MCF 10A (cell line): ENCODE measurements at regions not wholly inside any gene's neighbourhood (a gene's known extent, or its start where the extent isn't known, plus 50 kb on each side); places are given as distances from the start of the nearest gene placed in this dataset.

Source experiments
- BruUV-seq: library from RNA; stranded (reverse); fragments of 400-500 nt; replicated peaks from 2 replicates; lab custom pipeline; 2021; lab: Mats Ljungman, UMichigan
- CTCF ChIA-PET: fragments of 300-600 bp; sonication (Branson Sonifier 250); formaldehyde crosslinking; extraction: SDS; loops from one replicate; lab custom pipeline; 2021; ENCODE audit warnings: antibody characterized with exemption, inconsistent platforms; lab: Yijun Ruan, JAX
- POLR2A ChIA-PET: fragments of 300-600, 350-650 bp; sonication (Branson Sonifier 250); formaldehyde crosslinking; extraction: SDS; loops from one replicate; lab custom pipeline; 2020; ENCODE audit warnings: antibody characterized with exemption, inconsistent platforms; lab: Yijun Ruan, JAX
- DNase-seq: peaks from one replicate; pipeline ENCODE4 v3.0.0-alpha.2; 2018; ENCODE audit not compliant: unreplicated experiment
- H3K27ac Mint-ChIP-seq: one replicate; pipeline ENCODE4 v1.8.0; 2022; ENCODE audit warnings: mild to moderate bottlenecking, low read depth, mixed read lengths; ENCODE audit not compliant: unreplicated experiment
- H3K27me3 Mint-ChIP-seq: one replicate; pipeline ENCODE4 v1.8.0; 2022; ENCODE audit warnings: mixed read lengths; ENCODE audit not compliant: insufficient read depth, unreplicated experiment
- H3K36me3 Mint-ChIP-seq: one replicate; pipeline ENCODE4 v1.8.0; 2022; ENCODE audit warnings: mild to moderate bottlenecking, moderate library complexity, mixed read lengths; ENCODE audit not compliant: insufficient read depth, unreplicated experiment
- H3K4me1 Mint-ChIP-seq: one replicate; pipeline ENCODE4 v1.8.0; 2022; ENCODE audit warnings: mixed read lengths; ENCODE audit not compliant: insufficient read depth, unreplicated experiment
- H3K4me3 Mint-ChIP-seq: one replicate; pipeline ENCODE4 v1.8.0; 2022; ENCODE audit warnings: mild to moderate bottlenecking, moderate library complexity, mixed read lengths; ENCODE audit not compliant: unreplicated experiment
- H3K9me3 Mint-ChIP-seq: one replicate; pipeline ENCODE4 v1.8.0; 2022; ENCODE audit warnings: mixed read lengths; ENCODE audit not compliant: unreplicated experiment
- intact Hi-C: fragments of 100-400 bp; cut with micrococcal nuclease; formaldehyde crosslinking; loops from 2 replicates; pipeline ENCODE4 v1.14.1; 2022
- TF ChIP-seq, protein P1 (sequence below): fragments of 200-600 bp; IDR thresholded peaks from one replicate; pipeline ENCODE4 v1.8.0; 2022; ENCODE audit warnings: antibody characterized with exemption, mild to moderate bottlenecking; ENCODE audit not compliant: unreplicated experiment

DNA sequence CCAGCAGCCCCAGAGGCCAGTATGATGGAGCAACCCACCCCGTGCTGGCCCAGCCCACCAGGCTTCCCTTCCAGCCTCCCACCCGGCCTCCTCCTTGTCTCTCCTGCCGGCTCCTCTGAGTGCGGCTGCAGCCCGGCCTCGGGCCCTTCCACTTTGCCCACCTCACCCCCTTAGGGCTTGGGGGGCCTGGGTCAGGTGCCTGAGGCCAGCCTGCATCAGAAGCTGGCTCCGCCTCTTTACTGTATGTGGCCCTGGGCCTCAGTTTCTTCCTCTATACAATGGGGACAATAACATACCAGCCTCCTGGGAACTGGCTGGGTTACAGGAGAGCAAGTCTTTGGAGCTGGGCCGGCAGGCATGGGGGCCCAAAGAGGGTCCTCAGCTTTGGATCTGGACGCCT, 221.1 kb upstream of the CIBAR2 start:
- Mint-ChIP-seq H3K27ac (no peak overlapping the region), H3K36me3 (peaks cover 4% of the 10 kb centered on the region), H3K9me3 (no peaks in the 10 kb centered on the region), H3K27me3 (no peaks in the 10 kb centered on the region), H3K4me3 (no peak overlapping the region), H3K4me1 (peaks cover 6% of the 10 kb centered on the region)
- no peak for DNase-seq
- CTCF ChIA-PET, result interaction anchor here (0.6 to 1.0 kb wide), 2 partner anchors 11 to 864 kb away, joined by 3 to 4 read pairs; no protein-coding TSS in a partner anchor
- intact Hi-C loops, result no loop called here
- no TSS peak for BruUV-seq
- POLR2A ChIA-PET, result no interaction called here
- TF ChIP-seq, protein P1, sequence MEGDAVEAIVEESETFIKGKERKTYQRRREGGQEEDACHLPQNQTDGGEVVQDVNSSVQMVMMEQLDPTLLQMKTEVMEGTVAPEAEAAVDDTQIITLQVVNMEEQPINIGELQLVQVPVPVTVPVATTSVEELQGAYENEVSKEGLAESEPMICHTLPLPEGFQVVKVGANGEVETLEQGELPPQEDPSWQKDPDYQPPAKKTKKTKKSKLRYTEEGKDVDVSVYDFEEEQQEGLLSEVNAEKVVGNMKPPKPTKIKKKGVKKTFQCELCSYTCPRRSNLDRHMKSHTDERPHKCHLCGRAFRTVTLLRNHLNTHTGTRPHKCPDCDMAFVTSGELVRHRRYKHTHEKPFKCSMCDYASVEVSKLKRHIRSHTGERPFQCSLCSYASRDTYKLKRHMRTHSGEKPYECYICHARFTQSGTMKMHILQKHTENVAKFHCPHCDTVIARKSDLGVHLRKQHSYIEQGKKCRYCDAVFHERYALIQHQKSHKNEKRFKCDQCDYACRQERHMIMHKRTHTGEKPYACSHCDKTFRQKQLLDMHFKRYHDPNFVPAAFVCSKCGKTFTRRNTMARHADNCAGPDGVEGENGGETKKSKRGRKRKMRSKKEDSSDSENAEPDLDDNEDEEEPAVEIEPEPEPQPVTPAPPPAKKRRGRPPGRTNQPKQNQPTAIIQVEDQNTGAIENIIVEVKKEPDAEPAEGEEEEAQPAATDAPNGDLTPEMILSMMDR, result no peak

DNA sequence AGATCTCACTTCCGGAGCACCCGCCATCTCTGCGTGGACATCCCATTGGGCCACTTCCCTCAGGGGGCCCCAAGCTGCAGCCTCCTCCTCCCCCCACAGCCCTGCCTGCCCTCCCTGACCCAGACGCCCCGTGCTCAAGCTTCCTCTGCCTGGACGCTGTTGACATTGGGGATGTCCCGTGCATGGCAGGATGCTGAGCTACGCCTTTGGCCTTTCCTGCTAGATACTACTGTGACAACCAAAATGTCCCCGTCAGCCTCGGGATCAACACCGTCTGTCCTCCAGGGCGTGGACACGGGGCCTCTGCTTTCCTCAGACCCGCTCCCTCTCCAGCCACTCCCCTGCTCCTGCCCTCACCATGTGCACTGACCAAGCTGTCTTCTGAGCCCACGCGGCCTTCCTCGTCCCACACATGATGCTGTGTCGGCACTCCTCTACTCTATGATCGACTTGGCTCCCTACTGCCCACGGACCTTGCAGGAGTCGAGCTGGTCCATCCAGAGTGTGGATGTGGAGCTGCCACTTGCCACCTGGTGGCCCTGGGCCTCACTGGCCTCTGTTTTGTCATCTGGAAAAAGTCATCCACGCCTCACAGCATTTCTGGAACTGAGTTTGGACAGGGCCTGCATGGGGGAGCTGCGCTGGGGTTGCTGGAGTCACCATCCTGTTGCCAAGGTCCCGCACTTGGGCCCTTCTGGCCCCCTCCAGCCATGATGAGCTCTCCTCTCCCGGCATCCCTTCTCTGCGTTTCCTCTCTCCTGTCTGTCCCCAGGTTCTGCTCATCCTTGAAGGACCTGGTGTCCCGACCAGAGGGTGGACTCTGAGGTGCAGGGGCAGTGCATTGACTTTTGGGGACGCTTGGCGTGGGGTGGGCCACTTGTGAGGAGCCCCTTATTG, 221.7 kb upstream of the CIBAR2 start:
- H3K4me1 Mint-ChIP-seq, result peaks cover 6% of the 10 kb centered on the region
- H3K36me3 Mint-ChIP-seq, result peaks cover 4% of the 10 kb centered on the region
- no peak for DNase-seq
- TF ChIP-seq, protein P1, result no peak
- intact Hi-C loops, result no loop called here
- no peaks in the 10 kb centered on the region for H3K27me3 Mint-ChIP-seq
- no peaks in the 10 kb centered on the region for H3K9me3 Mint-ChIP-seq
- no TSS peak for BruUV-seq
- H3K4me3 Mint-ChIP-seq, result no peak overlapping the region
- POLR2A ChIA-PET, result no interaction called here
- no peak overlapping the region for H3K27ac Mint-ChIP-seq
- CTCF ChIA-PET, result interaction anchor here (0.5 to 1.1 kb wide), 6 partner anchors 11 to 1323 kb away, joined by 3 to 5 read pairs (median 4); no protein-coding TSS in a partner anchor

DNA sequence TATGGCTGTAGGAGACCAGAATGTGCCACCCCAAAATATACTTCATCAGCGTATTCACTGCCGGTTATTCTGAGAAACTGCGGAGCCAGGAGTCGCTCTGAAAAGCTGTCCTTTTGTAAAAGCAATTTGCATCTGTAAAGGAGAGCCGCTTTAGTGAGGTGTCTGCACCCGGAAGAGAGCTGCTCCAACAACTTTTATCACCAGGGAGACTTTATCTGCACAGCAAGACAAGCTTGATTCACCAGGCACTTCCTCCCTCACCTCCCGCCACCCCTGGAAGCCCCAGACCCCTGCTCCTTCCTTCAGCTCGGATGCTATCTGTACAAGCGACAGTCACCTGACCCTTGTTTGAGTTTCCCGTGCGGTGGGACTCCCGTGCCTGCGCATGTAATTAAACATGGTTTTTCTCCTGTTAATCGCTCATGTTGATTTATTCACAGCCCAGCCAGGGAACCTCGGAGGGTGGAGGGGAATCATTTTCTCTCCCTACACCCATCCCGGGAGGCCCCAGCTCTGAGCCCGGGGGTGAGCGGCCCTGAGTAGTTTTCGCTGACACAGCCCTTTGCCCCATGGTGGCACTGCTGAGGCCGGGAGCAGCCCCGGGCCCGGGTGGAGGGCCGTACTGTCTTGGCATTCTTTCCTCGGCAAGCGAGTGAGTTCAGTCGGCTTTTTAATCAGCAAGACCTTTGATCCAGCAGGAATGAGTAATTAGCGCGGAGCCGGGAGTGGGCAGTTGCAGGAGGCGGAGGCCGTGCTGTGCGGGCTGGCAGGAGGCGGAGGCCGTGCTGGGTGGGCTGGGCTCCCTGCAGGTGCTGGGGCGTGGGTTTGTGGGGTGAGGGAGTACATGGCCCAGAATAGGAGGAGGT, 222.7 kb upstream of the CIBAR2 start:
- Mint-ChIP-seq H3K27ac (no peak overlapping the region), H3K4me1 (peaks cover 6% of the 10 kb centered on the region), H3K9me3 (no peaks in the 10 kb centered on the region), H3K4me3 (no peak overlapping the region), H3K27me3 (no peaks in the 10 kb centered on the region), H3K36me3 (peaks cover 4% of the 10 kb centered on the region)
- no peak for DNase-seq
- ChIA-PET POLR2A (no interaction called here), CTCF (interaction anchor here (0.5 to 1.1 kb wide), 4 partner anchors 37 to 1323 kb away, joined by 3 to 5 read pairs (median 4); no protein-coding TSS in a partner anchor)
- intact Hi-C loops, result no loop called here
- no TSS peak for BruUV-seq
- TF ChIP-seq, protein P1, result no peak
